ENCODE measurements at regions not wholly inside any gene's neighbourhood (a gene's known extent, or its start where the extent isn't known, plus 50 kb on each side); places are given as distances from the start of the nearest gene placed in this dataset.

DNA sequence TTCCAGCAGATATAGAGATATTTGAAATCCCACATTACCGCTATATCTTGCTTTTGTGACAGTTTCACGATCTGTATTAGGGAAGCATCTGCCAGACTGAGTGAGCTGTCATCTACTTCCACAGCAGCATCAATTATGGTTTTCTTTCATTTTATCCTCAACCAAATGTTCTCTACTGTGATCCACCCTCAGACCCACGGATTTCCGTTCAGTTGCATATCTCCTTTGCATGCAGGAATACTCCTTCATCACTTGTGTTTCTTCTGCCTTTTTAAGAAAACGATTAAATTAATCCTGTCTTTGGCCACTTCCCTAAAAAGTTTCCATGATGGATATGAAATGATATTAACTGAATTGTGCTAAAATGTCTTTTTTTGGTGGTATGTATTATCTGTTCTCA, 262.1 kb upstream of the ADGRB3 start:
- no peak for DNase-seq

DNA sequence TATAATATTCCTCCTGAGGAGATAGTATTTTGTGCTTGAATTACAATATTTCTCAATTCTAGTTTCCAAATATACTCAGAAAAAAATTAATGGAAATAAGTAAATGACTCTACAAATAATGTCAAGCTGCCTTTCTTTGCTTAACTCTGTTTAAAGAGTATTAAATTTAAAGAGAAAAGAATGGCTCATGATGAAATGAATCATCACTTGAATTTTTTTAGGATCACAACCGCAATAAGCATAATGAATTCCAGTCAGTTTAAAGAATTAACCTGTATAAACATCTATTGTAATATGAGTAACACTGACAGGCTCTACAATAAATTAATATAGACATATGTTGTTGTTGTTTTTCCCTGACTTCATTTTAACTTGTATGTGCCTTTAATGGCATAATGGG, 266.2 kb upstream of the ADGRB3 start:
- DNase-seq: no peak

DNA sequence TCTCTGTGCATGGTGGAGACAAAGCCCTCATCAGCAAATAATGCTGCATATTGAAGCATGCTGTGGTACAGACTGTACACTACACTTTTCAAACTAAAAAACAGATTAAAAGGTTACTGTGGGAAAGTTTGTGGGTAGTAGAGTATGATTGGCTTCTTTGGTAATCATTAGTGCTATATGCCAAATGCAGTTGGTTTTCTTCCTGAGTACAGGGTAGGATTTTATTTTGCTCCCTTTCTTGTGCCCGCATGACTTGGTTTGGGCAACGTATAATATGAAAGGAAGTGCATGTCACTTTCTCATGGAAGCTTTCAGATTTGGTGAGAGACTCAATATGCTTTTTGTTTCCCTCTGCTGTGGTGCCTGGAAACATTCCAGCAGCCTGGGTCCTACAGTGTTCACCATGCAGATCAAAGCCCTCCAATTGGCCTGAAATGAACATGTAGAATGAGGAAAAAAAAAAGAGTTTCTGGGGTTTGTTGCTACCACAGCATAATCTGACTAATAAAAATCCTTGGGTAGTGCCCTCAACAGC, 270.7 kb upstream of the ADGRB3 start:
- DNase-seq: peak; percentile 28

DNA sequence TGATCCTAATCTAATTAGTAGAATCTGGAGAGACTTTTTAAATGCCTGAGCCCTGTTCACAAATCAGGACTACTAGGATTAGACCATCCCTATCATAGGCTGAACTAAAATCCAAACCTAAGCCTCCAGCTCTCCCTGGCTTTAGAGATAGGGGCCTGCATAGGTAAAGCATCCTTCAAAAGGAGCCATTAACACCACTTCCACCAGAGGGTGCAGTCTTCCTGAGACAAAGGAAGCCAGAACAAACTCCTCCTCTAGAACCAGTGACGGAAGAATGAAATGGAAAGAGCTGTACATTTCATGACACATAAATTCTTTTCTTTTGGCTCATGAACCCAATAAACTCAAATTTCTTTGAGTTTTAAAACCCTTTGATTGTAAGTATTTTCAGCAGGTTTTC, 291.2 kb upstream of the ADGRB3 start:
- no peak for DNase-seq

DNA sequence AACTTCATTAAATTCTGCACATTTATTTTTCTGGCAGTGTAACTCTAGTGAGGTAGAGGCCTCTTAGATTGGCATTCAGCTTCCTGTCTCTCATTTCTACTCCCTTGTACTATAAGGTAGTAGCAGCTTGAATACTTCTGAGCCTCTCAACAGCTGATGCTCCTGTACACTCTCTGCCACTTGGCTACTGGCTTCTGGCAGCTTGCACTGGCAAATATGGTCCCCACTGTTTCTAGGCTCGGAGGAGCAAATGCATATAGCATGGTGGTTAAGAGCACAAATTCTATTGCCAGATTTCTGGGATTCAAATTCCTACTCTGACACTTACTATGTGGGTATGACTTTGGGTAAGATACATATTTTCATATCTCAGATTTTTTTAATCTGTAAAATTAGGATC, 292.8 kb upstream of the ADGRB3 start:
- no peak for DNase-seq

DNA sequence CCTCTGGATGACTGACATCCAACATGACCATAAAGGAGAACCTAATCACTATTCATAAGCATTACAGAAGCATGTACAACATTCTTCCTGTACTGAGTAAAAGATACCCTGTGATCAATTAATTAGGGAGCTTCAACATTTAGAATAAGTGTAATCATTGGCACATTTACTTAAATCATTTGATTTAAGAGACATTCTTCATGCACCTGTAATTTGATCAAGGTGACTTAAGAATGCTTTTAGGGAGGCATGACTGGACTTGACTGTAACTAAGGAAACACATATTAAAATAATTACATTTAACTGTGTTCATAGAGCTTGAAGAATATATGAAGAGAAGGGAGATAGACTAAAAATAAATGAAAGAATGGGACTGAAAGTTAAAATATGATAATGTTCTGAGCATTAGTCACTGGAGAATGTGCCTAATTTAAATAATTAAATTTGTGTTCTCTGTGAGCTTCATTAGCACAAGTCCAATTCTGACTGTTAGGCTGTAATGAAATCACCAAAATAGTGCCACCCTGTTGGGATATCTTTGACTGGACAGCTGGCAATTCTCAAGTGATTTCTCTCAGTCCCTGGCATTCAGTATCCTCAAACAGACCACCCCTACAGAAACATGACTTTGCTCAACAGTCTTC, 295.5 kb upstream of the ADGRB3 start:
- no peak for DNase-seq

DNA sequence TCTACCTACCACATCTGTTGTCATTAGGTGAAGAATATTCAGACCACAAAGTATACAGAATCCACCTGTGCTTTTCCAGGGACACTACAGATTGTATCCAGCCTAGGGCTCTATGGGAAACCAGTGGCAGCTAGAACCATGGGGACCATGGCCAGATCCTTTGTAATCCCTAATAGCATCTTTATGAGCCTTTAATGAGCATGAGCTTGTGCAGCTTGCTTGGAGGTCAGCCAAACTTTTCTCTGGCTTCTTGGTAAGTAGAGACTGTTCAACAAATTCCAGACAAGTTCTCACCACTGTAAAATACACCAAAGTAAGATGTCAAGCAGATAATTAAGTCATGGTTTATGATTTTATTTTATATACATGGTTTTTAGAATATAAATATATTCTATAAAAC, 301.6 kb upstream of the ADGRB3 start:
- no peak for DNase-seq

DNA sequence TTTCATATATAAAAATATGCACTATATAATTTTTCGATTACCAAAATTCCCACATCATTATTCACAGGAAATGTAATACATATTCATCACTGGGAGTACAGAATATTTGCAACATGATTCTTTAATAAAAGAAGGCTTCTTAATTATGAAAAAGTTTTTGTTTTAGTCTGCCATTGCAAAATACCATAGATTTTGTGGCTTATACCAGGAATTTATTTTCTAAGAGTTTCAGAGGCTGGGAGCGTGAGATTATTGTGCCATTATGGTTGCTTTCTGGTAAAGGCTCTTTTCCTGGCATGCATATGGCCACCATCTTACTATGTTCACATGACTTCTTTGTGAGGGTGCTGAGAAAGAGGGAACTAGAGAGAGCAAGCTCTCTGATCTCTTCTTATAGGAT, 306.9 kb upstream of the ADGRB3 start:
- no peak for DNase-seq

DNA sequence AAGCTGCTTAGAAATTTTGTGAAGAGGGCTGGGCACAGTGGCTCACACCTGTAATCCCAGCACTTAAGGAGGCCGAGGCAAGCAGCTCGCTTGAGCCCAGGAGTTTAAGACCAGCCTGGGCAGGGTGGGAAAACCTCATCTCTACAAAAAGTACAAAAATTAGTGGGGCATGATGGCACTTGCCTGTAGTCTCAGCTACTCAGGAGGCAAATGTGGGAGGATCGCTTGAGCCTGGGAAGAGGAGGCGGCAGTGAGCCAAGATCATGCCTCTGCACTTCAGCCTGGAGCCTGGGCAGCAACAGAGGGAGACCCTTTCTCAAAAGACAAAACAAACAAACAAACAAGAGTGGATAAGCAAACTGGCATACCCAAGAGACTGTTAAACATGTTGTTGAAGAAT, 308.3 kb upstream of the ADGRB3 start:
- no peak for DNase-seq

DNA sequence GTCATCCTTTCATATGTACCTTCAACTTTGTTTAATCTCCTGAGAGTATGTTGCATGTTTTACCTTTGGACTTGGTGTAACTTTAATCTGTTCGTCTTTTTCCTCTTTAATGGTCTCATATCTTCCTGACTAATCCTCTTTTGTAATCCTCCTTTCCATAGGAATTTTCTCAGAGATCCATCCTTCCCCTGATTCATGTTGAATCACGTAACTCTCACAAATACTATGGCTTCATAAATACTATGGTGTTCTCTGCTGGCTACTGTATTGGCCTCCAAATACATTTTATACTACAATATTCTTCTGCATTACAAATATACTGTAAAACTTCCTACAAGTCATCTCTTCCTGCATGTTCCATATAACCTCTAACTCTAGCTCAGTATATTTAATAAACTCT, 317.7 kb upstream of the ADGRB3 start:
- DNase-seq: no peak

DNA sequence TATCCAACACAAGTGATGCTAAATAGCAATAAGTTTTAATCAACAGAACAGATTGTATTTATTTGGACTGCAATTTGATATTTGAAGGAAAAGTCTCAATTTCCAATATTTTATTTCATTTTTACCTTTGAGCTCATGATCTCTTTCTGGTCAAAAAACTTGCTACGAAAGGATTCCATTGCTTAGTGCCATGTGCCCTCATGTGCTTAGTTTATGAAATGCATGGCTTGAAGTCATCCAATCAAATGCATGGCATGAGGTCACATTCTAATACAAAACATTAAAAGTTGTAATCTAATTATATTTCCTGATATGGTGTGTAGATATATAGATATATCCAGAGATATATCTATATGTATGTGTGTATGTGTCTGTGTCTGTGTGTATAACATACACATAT, 321.2 kb upstream of the ADGRB3 start:
- no peak for DNase-seq

DNA sequence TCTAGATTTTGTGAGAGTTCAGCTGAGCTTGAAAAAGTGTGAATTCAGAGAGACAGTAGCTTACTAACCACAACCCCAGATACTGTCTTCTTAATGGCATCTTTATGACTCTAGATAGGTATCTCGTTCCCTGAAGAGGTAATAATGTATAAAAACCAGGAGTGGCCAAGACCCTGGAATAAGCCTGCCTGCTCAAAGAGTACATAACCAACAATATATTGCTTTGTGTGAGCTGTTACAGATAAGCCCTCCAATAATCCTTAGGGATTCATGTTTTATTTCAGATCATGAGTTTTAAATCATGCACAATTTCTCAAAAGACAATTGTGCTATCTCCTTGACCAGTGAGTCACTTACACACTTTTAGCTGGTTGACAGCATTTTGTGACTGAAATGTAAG, 327.8 kb upstream of the ADGRB3 start:
- no peak for DNase-seq

DNA sequence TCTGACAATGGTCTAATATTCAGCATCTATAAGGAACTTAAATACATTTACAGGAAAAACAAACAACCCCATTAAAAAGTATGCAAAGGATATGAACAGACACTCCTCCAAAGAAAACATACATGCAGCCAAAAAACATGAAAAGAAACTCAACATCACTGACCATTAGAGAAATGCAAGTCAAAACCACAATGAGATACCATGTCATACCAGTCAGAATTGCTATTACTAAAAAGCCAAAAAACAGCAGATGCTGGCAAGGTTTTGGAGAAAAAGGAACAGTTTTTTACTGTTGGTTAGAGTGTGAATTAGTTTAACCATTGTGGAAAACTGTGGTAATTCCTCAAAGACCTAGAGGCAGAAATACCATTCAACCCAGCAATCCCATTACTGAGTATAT, 339.0 kb upstream of the ADGRB3 start:
- DNase-seq: no peak

DNA sequence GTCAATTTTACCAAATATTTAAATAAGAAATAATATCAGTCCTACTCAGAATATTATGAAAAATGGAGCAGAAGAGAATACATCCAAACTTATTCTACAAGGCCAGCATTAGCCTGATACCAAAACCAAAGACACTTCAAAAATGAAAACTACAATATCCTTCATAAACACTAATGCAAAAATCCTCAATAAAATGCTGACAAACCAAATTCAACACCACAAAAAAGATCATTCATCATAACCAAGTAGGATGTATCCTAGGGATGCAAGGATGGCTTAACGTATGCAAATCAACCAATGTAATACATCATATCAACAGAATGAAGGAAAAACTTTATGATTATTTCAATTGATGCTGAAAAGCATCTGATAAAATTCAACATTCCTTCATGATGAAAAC, 352.4 kb upstream of the ADGRB3 start:
- DNase-seq: no peak

DNA sequence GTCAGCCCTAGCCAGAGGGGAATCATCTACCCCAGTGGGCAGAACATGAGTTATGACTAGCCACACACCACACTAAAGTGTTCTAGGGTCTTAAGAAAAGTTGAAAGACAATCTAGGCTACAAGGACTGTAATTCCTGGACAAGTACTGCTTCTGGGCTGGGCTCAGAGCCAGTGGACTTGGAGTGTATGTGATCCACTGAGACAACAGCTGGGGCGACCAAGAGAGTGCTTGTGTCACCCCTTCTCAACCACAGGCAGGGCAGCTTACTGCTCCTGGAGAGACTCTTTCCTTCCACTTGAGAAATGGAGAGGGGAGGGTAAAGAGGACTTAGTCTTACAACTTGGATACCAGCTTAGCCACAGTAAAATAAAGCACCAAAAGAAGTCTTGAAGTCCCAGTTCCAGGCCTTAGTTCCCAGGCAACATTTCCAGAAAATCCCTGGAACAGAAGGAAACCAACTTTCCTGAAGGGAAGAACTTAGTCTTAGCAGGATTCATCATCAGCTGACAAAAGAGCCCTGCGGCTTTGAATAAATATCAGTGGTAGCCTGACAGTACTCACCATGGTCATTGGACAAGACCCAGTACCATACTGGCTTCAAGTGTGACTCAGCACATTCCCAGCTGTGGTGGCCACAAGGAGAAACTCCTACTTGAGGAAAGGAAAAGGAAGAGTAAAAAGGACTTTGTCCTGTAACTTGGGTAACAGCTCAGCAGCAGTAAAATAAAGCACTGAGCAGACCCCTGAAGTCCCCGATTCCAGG, 355.1 kb upstream of the ADGRB3 start:
- DNase-seq: no peak

DNA sequence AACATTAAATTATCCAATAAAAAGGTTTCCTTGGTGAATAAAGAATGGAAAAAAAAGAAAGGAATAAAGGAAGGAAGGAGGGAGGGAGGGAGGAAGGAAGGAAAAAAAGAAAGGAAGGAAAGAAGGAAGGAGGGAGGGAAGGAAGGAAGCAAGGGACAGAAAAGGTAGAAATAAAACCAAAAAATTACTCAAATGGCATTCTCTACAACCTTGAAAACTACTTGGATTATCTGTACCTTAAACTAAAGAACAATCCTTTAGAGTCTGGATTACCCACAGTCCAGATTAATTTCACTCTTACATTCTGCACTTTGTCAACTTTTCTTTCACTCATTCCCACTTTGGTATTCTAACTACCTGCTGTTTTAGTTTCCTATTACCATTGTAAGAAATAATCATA, 361.8 kb upstream of the ADGRB3 start:
- DNase-seq: no peak

DNA sequence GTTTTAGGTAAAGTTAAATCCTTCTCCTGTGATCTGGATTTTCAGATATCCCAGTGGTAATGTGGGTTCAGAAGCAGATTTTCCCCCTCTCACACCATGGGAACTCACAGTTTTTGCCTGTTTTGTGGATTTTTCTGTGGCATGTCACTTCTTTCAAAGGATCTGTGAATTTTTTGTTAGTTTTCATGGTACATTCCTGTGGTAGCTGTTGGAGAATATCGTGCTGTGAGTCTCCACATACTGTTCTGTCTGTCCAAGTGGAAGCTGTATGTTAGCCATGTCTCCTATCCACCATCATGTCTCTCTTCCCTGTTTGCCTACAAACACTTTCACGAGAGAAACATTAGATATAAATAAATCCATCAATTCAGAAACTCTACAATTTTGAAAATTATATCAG, 378.7 kb upstream of the ADGRB3 start:
- no peak for DNase-seq

DNA sequence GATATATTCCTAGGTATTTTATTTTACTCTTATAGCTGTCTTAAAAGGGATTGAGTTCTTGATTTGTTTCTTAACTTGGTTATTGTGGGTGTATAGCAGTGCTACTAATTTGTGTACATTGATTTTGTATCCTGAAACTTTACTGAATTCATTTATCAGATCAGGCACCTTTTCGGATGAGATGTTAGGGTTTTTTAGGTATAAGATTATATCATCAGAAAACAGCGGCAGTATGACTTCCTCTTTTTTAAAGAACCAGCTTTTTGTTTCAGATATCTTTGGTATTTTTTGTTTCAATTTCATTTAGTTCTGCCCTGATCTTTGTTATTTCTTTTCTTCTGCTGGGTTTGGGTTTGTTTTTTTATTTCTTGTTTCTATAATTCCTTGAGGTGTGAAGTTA, 382.4 kb upstream of the ADGRB3 start:
- DNase-seq: no peak

DNA sequence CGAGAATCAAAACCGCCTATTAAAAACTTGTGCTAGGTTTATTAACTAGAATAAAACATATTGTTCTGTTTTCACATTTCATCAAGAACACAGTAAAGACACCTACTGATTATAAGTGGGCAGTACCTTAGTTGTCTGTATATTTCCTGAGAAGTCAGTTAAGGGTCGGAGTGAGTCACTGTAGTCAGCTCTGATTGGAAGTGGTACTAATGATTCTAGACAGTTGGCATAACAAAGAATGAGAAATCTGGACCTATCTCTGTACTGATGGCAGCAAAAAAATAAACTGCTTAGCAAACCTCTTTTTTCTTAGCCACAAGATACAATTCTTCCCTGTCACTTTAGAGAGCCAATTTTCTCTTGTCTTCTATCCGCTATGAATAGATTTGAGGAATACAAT, 387.3 kb upstream of the ADGRB3 start:
- DNase-seq: no peak

DNA sequence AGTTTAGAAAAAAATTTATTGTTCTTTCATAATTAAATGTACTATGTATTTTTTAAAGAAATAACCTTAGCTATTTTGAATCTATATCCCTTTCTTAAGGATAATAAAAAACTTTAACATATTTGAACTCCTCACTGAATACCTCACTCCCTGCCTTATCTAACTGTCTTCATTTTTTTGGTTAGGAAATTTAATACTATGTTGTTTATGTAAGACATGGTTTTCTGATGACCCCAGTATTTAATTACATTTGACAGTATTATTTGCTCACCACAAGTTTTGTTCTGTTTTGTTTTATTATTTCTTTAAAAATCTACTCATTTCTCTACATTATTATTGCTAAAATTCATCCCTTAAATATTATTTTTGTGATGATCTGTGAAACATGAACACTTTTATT, 394.4 kb upstream of the ADGRB3 start:
- no peak for DNase-seq

DNA sequence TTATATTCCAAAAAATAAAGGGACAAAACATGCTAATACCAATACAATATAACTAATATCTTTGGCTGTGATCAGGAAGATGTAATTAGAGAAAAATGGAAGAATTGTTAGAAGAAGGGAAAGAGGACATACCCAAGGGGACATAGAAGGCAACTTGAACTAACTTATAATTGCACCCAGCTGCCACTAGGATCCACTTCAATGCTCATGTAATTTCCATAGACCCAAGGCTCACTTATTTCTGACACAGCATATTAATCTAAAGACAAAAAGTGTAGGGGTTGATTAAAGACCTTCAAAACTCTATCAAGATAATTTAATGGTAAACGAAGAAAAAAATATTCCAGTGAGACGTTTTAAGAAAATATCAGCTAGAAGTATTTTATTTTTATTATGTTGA, 396.0 kb upstream of the ADGRB3 start:
- no peak for DNase-seq

DNA sequence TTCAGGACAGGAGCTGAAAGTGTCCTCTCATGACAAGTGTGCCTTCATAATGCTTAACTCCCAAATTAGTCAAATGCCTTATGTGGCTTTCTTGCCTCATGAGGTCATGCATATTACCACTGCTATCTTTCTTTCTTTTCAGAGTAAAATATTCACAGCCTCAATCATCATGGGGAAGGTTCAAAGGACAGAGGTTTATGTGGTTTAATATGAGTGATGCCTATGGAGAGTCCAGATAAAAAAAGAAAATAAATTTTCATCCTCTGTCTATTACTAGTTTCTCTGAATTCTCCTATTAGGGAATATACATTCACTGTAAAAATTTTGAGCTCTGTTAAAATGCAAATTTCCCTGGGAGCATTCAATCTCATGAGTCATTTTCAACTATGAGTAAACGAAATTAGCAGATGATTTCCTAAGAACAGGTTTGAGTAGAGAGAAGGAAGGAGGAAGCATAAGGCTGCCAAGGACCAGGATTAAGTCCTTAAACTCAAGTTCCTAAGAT, 396.9 kb upstream of the ADGRB3 start:
- no peak for DNase-seq

DNA sequence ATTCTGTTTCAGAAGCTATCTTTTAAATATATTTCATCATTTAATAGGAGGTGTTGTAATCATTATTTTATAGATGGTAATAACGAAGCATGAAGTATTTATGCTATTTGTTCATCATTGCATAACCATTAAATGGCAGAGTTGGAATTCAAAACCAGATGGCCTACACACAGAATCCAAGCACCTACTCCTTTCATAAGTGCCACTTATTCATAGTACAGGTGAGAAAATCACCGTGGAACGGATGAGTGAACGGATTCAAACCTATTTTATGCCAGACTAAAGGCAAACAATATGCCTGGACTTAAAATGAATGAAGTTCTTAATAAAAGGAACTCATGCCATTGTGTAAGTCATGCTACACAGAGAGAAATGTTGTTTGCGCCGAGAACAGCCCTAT, 397.9 kb upstream of the ADGRB3 start:
- DNase-seq: no peak

DNA sequence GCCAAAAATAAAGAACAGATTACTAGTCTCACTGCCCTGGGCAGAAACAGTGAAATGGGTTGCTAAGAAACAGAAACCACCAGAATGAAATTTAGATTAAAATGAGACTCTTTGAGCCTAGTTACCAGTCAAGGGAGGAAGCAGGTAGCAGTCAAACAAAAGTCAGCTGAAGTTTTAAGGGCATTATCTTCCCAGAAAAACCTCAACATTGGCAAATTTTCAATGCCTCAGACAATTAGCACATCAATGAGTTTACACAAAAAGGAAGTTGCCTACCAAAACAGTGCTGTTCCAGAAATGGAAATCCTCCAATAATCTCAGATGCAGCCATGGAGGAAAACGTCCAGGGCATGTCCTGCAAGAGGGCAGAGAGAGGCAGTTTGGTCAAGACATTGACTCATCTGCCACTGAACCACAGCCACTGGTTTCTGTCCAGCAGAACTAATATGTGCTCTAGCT, 399.7 kb upstream of the ADGRB3 start:
- DNase-seq: no peak

DNA sequence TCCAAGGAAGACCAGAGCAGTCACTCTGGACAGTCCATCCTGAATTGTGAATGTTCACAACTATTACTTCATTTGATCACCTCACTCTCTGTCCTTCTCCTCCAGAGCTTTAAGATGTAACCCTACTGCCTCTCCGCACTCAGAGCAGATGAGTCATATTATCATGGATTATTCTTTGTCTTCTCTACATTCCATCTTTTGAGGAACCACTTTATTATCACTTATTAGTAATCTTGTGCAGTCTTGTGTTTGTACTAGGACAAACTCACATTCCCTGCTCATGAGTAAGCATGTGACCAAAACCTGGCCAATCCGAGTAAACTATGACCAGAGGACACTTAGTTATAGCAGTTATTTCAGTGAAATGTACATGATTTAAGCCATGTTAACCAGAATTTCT, 401.5 kb upstream of the ADGRB3 start:
- DNase-seq: no peak

Data from right hindlimb (tissue), 1 donor.